SK-N-SH (cell line): ENCODE measurements at regions not wholly inside any gene's neighbourhood (a gene's known extent, or its start where the extent isn't known, plus 50 kb on each side); places are given as distances from the start of the nearest gene placed in this dataset.
A peak's percentile ranks its signal among the peaks of the same experiment; 100 is the strongest.

Experiments used
- CTCF ChIA-PET: fragments of 300-600, 350-600 bp; formaldehyde crosslinking; extraction: SDS; loops from one replicate; lab custom pipeline; 2021; lab: Yijun Ruan, JAX
- POLR2A ChIA-PET: fragments of 350-600 bp; sonication (Branson Sonifier 250); formaldehyde crosslinking; extraction: SDS; loops from one replicate; lab custom pipeline; 2020; ENCODE audit warnings: antibody characterized with exemption, inconsistent platforms; lab: Yijun Ruan, JAX
- DNase-seq: peaks from one replicate; pipeline ENCODE4 v3.0.0; 2012
- H2AFZ ChIP-seq: fragments of 200-600 bp; sonication (generic); 2 replicates; pipeline ENCODE4 v1.8.1; 2016; ENCODE audit warnings: antibody characterized with exemption, mild to moderate bottlenecking, low read depth
- H3F3A ChIP-seq: fragments of 200-600 bp; sonication (generic); replicated peaks from 2 replicates; pipeline ENCODE3; 2016; ENCODE audit warnings: antibody characterized with exemption, mild to moderate bottlenecking; ENCODE audit not compliant: insufficient read depth
- H3K27ac ChIP-seq, 2 experiments: fragments of 200-500 bp in 1 of 2; fragments of 200-600 bp in 1 of 2; sonication (Bioruptor generic) in 1 of 2; sonication (generic), shearing (Covaris generic) in 1 of 2; 2 replicates each; pipeline versions ENCODE4 v1.5.1 to v1.6.1; 2014 to 2016; ENCODE audit warnings: low read depth in 2 of 2, inconsistent platforms in 1 of 2, low read length in 1 of 2, mild to moderate bottlenecking in 1 of 2, mixed read lengths in 1 of 2
- H3K27me3 ChIP-seq: fragments of 200-600 bp; sonication (generic), shearing (Covaris generic); 2 replicates; pipeline ENCODE4 v1.6.1; 2016; ENCODE audit warnings: mixed run types; ENCODE audit not compliant: insufficient read depth
- H3K36me3 ChIP-seq, 2 experiments: fragments of 200-500 bp in 1 of 2; fragments of 200-600 bp in 1 of 2; sonication (Bioruptor generic) in 1 of 2; sonication (generic) in 1 of 2; replicated peaks in 1 of 2; 2 replicates each; pipeline versions ENCODE3 to v1.5.1; 2014 to 2016; ENCODE audit warnings: low read length in 1 of 2, mild to moderate bottlenecking in 1 of 2; ENCODE audit not compliant: insufficient read depth in 2 of 2, control insufficient read depth in 1 of 2
- H3K4me1 ChIP-seq, 2 experiments: fragments of 200-500 bp in 1 of 2; fragments of 200-600 bp in 1 of 2; sonication (Bioruptor generic) in 1 of 2; sonication (generic), shearing (Covaris generic) in 1 of 2; 2 replicates each; pipeline versions ENCODE4 v1.5.1 to v1.6.1; 2014 to 2016; ENCODE audit warnings: low read depth in 1 of 2, low read length in 1 of 2, mixed run types in 1 of 2; ENCODE audit not compliant: insufficient read depth in 2 of 2, control insufficient read depth in 1 of 2
- H3K4me2 ChIP-seq: fragments of 200-600 bp; sonication (generic), shearing (Covaris generic); 2 replicates; pipeline ENCODE4 v1.6.1; 2017; ENCODE audit warnings: mixed run types
- H3K4me3 ChIP-seq, 2 experiments: fragments of 200-500 bp in 1 of 2; fragments of 200-600 bp in 1 of 2; sonication (Bioruptor generic) in 1 of 2; sonication (generic), shearing (Covaris generic) in 1 of 2; 2 replicates each; pipeline versions ENCODE4 v1.5.1 to v1.8.1; 2014 to 2016; ENCODE audit warnings: low read depth in 2 of 2, inconsistent platforms in 1 of 2, low read length in 1 of 2, mild to moderate bottlenecking in 1 of 2, mixed read lengths in 1 of 2, moderate library complexity in 1 of 2
- H3K79me2 ChIP-seq: fragments of 200-600 bp; sonication (generic); 2 replicates; pipeline ENCODE4 v1.8.1; 2017; ENCODE audit warnings: mild to moderate bottlenecking; ENCODE audit not compliant: insufficient read depth
- H3K9ac ChIP-seq: fragments of 200-600 bp; sonication (generic); 2 replicates; pipeline ENCODE4 v1.6.1; 2017; ENCODE audit warnings: mixed run types
- H3K9me2 ChIP-seq: fragments of 200-600 bp; sonication (generic); 2 replicates; pipeline ENCODE4 v1.6.1; 2017; ENCODE audit warnings: mixed run types
- H3K9me3 ChIP-seq: fragments of 200-600 bp; sonication (generic); 2 replicates; pipeline ENCODE4 v1.6.1; 2017; ENCODE audit warnings: mixed run types, mild to moderate bottlenecking, moderate library complexity
- H4K20me1 ChIP-seq: fragments of 200-600 bp; sonication (generic); 2 replicates; pipeline ENCODE4 v1.6.1; 2017; ENCODE audit warnings: mild to moderate bottlenecking, mixed run types; ENCODE audit not compliant: insufficient read depth
- EP300 ChIP-seq, 2 experiments: IDR thresholded peaks; 2 replicates each; pipeline versions ENCODE4 v1.4.0 to v1.6.1; 2012; ENCODE audit warnings: borderline replicate concordance in 1 of 2, low read depth in 1 of 2, low read length in 1 of 2
- EZH2phosphoT487 ChIP-seq: fragments of 200-600 bp; sonication (generic); IDR thresholded peaks from 2 replicates; pipeline ENCODE4 v1.6.1; 2017; ENCODE audit warnings: low read depth, mixed run types, mild to moderate bottlenecking, antibody characterized with exemption, moderate library complexity, borderline replicate concordance
- FOSL2 ChIP-seq: IDR thresholded peaks from 2 replicates; pipeline ENCODE4 v1.4.0; 2012; ENCODE audit warnings: low read depth, mild to moderate bottlenecking, moderate library complexity, borderline replicate concordance
- FOXJ3 ChIP-seq: sonication (generic); formaldehyde crosslinking; IDR thresholded peaks from 2 replicates; pipeline ENCODE4 v1.5.1; 2020; ENCODE audit warnings: mild to moderate bottlenecking, missing genetic modification reagents
- GATA2 ChIP-seq: sonication (generic); formaldehyde crosslinking; IDR thresholded peaks from 2 replicates; pipeline ENCODE4 v1.5.0; 2020; ENCODE audit warnings: mild to moderate bottlenecking, missing genetic modification reagents
- JUND ChIP-seq: IDR thresholded peaks from 2 replicates; pipeline ENCODE4 v1.4.0; 2012
- MEF2A ChIP-seq: IDR thresholded peaks from 2 replicates; pipeline ENCODE4 v1.4.0; 2012; ENCODE audit warnings: low read depth, borderline replicate concordance
- NRF1 ChIP-seq: IDR thresholded peaks from 2 replicates; pipeline ENCODE4 v1.6.1; 2012; ENCODE audit warnings: low read depth, mild to moderate bottlenecking, low read length
- POLR2AphosphoS5 ChIP-seq: IDR thresholded peaks from 2 replicates; pipeline ENCODE4 v1.6.1; 2012; ENCODE audit warnings: low read depth, low read length
- RAD21 ChIP-seq: IDR thresholded peaks from 2 replicates; pipeline ENCODE4 v1.6.1; 2012; ENCODE audit warnings: mild to moderate bottlenecking, low read length
- RCOR1 ChIP-seq: fragments of 150-350 bp; IDR thresholded peaks from 2 replicates; pipeline ENCODE4 v1.6.1; 2017; ENCODE audit warnings: antibody characterized with exemption, low read length
- RFX5 ChIP-seq: IDR thresholded peaks from 2 replicates; pipeline ENCODE4 v1.6.1; 2012; ENCODE audit warnings: mild to moderate bottlenecking, improper control_type of control experiment, low read length
- SIN3A ChIP-seq: IDR thresholded peaks from 2 replicates; pipeline ENCODE4 v1.6.1; 2012; ENCODE audit warnings: low read depth, mild to moderate bottlenecking, low read length, moderate library complexity, borderline replicate concordance
- TCF12 ChIP-seq: IDR thresholded peaks from 2 replicates; pipeline ENCODE4 v1.4.0; 2012
- YY1 ChIP-seq: IDR thresholded peaks from 2 replicates; pipeline ENCODE4 v1.4.0; 2012; ENCODE audit warnings: low read depth, mild to moderate bottlenecking
- WGBS: methylation state at CpG from one replicate; pipeline ENCODE4 v1.1.6; 2017; ENCODE audit warnings: low lambda C conversion rate; 5-methylcytosine and 5-hydroxymethylcytosine counted together
- TF ChIP-seq, protein P1 (sequence below): fragments of 200-600 bp; sonication (generic); IDR thresholded peaks from 2 replicates; pipeline ENCODE4 v1.6.1; 2017; ENCODE audit warnings: antibody characterized with exemption, mild to moderate bottlenecking, moderate library complexity
- TF ChIP-seq, protein P2 (sequence below): IDR thresholded peaks from 2 replicates; pipeline ENCODE4 v1.4.0; 2012; ENCODE audit warnings: low read depth, borderline replicate concordance
- TF ChIP-seq, protein P3 (sequence below): IDR thresholded peaks from 2 replicates; pipeline ENCODE4 v1.6.1; 2012; ENCODE audit warnings: mild to moderate bottlenecking, low read depth, low read length, moderate library complexity
- TF ChIP-seq, protein P4 (sequence below): IDR thresholded peaks from 2 replicates; pipeline ENCODE4 v1.4.0; 2012; ENCODE audit warnings: low read depth

DNA sequence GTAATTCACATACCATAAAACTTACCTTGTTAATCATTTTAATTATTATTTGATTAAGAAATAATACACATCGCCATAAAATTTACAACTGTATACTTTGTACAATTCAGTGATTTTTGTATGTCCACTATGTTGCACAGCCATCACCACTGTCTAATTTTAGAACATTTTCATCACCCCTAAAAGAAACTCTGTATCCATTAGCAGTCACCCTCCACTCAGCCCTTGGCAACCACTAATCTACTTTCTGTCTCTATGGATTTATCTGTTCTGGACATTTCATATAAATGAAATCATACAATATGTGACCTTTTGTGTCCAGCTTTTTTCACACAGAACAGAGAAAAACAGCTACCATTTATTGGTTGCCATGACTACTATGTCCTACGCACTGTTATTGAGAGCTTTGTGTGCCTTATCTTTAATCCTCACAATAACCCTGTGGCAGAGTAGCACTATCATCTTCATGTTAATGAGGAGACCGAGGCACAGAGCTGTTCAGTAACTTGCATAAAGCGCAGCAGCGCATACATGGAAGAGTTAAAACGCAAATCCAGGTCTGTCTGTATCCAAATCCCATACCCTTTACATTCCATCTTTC, 64.6 kb upstream of the PAGE1 start:
- Histone ChIP-seq H3K27ac (peak overlapping the region in 1 of 2 experiments; percentile 50; a peak in 1 of 4 replicates), H3K9me2 (no peaks in the 10 kb centered on the region), H3K36me3 (no peaks in the 10 kb centered on the region), H3F3A (no peaks in the 10 kb centered on the region), H4K20me1 (no peaks in the 10 kb centered on the region), H3K9ac (no peak overlapping the region), H3K79me2 (no peaks in the 10 kb centered on the region), H3K27me3 (peaks cover 15% of the 10 kb centered on the region; the same call in 1 of the 2 replicates), H3K4me2 (no peak overlapping the region), H3K9me3 (no peaks in the 10 kb centered on the region), H2AFZ (no peak overlapping the region), H3K4me3 (no peak overlapping the region), H3K4me1 (peaks cover 0 to 5% of the 10 kb centered on the region in 2 experiments; a peak in 1 of 4 replicates)
- peak; percentile 14 for DNase-seq
- WGBS = 4% methylated on average over 6 of the region's 6 CpGs
- TF ChIP-seq, protein P1, sequence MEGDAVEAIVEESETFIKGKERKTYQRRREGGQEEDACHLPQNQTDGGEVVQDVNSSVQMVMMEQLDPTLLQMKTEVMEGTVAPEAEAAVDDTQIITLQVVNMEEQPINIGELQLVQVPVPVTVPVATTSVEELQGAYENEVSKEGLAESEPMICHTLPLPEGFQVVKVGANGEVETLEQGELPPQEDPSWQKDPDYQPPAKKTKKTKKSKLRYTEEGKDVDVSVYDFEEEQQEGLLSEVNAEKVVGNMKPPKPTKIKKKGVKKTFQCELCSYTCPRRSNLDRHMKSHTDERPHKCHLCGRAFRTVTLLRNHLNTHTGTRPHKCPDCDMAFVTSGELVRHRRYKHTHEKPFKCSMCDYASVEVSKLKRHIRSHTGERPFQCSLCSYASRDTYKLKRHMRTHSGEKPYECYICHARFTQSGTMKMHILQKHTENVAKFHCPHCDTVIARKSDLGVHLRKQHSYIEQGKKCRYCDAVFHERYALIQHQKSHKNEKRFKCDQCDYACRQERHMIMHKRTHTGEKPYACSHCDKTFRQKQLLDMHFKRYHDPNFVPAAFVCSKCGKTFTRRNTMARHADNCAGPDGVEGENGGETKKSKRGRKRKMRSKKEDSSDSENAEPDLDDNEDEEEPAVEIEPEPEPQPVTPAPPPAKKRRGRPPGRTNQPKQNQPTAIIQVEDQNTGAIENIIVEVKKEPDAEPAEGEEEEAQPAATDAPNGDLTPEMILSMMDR = no peak
- TF ChIP-seq GATA2 (CRISPR knock-in tag) (no peak; the same call in 1 of the 2 replicates), TCF12 (no peak), NRF1 (no peak), RCOR1 (no peak), EZH2phosphoT487 (no peak), YY1 (no peak), POLR2AphosphoS5 (no peak), FOSL2 (no peak), FOXJ3 (CRISPR knock-in tag) (no peak), SIN3A (no peak), EP300 (IDR thresholded peaks at IDR 0.05; ENCODE audit: borderline replicate concordance in 1 of 2, low read depth in 1 of 2, low read length in 1 of 2) (no peak), RAD21 (no peak), MEF2A (no peak), RFX5 (no peak), JUND (no peak)
- TF ChIP-seq, protein P2, sequence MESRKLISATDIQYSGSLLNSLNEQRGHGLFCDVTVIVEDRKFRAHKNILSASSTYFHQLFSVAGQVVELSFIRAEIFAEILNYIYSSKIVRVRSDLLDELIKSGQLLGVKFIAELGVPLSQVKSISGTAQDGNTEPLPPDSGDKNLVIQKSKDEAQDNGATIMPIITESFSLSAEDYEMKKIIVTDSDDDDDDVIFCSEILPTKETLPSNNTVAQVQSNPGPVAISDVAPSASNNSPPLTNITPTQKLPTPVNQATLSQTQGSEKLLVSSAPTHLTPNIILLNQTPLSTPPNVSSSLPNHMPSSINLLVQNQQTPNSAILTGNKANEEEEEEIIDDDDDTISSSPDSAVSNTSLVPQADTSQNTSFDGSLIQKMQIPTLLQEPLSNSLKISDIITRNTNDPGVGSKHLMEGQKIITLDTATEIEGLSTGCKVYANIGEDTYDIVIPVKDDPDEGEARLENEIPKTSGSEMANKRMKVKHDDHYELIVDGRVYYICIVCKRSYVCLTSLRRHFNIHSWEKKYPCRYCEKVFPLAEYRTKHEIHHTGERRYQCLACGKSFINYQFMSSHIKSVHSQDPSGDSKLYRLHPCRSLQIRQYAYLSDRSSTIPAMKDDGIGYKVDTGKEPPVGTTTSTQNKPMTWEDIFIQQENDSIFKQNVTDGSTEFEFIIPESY = no peak
- TF ChIP-seq, protein P3, sequence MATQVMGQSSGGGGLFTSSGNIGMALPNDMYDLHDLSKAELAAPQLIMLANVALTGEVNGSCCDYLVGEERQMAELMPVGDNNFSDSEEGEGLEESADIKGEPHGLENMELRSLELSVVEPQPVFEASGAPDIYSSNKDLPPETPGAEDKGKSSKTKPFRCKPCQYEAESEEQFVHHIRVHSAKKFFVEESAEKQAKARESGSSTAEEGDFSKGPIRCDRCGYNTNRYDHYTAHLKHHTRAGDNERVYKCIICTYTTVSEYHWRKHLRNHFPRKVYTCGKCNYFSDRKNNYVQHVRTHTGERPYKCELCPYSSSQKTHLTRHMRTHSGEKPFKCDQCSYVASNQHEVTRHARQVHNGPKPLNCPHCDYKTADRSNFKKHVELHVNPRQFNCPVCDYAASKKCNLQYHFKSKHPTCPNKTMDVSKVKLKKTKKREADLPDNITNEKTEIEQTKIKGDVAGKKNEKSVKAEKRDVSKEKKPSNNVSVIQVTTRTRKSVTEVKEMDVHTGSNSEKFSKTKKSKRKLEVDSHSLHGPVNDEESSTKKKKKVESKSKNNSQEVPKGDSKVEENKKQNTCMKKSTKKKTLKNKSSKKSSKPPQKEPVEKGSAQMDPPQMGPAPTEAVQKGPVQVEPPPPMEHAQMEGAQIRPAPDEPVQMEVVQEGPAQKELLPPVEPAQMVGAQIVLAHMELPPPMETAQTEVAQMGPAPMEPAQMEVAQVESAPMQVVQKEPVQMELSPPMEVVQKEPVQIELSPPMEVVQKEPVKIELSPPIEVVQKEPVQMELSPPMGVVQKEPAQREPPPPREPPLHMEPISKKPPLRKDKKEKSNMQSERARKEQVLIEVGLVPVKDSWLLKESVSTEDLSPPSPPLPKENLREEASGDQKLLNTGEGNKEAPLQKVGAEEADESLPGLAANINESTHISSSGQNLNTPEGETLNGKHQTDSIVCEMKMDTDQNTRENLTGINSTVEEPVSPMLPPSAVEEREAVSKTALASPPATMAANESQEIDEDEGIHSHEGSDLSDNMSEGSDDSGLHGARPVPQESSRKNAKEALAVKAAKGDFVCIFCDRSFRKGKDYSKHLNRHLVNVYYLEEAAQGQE = no peak
- TF ChIP-seq, protein P4, sequence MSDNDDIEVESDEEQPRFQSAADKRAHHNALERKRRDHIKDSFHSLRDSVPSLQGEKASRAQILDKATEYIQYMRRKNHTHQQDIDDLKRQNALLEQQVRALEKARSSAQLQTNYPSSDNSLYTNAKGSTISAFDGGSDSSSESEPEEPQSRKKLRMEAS = no peak
- ChIA-PET CTCF (interaction anchor here (0.9 to 1.6 kb wide), 6 partner anchors 10 to 133 kb away, joined by 3 to 4 read pairs (median 3); no protein-coding TSS in a partner anchor), POLR2A (no interaction called here)
